HL-60 (cell line): ENCODE measurements at regions not wholly inside any gene's neighbourhood (a gene's known extent, or its start where the extent isn't known, plus 50 kb on each side); places are given as distances from the start of the nearest gene placed in this dataset.

Experiments
- DNase-seq, 2 experiments: peaks; one replicate each; pipeline ENCODE4 v3.0.0-alpha.2; 2010 to 2020; ENCODE audit warnings: low read depth in 1 of 2, low spot score in 1 of 2
- H3K27ac ChIP-seq: fragments of 250-450 bp; sonication (Bioruptor Pico); replicated peaks from 2 replicates; pipeline ENCODE4 v1.5.1; 2020; ENCODE audit warnings: mild to moderate bottlenecking, moderate library complexity
- H3K27me3 ChIP-seq: fragments of 250-450 bp; sonication (Bioruptor Pico); 2 replicates; pipeline ENCODE4 v1.5.1; 2021; ENCODE audit warnings: mild to moderate bottlenecking, moderate library complexity; ENCODE audit not compliant: insufficient read depth, poor library complexity, severe bottlenecking
- H3K4me3 ChIP-seq: replicated peaks from 2 replicates; pipeline ENCODE4 v1.5.1; 2011; ENCODE audit warnings: mild to moderate bottlenecking, control low read depth, low read length; ENCODE audit not compliant: insufficient read depth
- CTCF ChIP-seq: IDR thresholded peaks from one replicate; pipeline ENCODE4 v1.5.1; 2011; ENCODE audit warnings: low read length, control low read depth, inconsistent platforms; ENCODE audit not compliant: insufficient read depth
- GABPA ChIP-seq: IDR thresholded peaks from 2 replicates; pipeline ENCODE4 v1.6.1; 2012; ENCODE audit warnings: low read depth
- POLR2AphosphoS5 ChIP-seq: IDR thresholded peaks from 2 replicates; pipeline ENCODE4 v1.6.1; 2012; ENCODE audit warnings: low read depth
- REST ChIP-seq: IDR thresholded peaks from 2 replicates; pipeline ENCODE4 v1.6.1; 2012; ENCODE audit warnings: low read depth; ENCODE audit not compliant: insufficient replicate concordance
- SPI1 ChIP-seq: IDR thresholded peaks from 2 replicates; pipeline ENCODE4 v1.6.1; 2012; ENCODE audit warnings: low read depth, mild to moderate bottlenecking, borderline replicate concordance

- no peak overlapping the region for H3K27ac ChIP-seq
- TF ChIP-seq POLR2AphosphoS5 (no peak), CTCF (no peak), SPI1 (no peak), GABPA (no peak), REST (no peak)
- no peak overlapping the region for H3K4me3 ChIP-seq
- no peak for DNase-seq
- no peaks in the 10 kb centered on the region for H3K27me3 ChIP-seq
Measured at GRCh38 chr5:1744393-1745122, 55.1 kb downstream of the MRPL36 start.

GRCh38 chr5:1743769-1744085 lies 55.9 kb downstream of the MRPL36 start:
- no peak overlapping the region for H3K4me3 ChIP-seq
- H3K27me3 ChIP-seq = no peaks in the 10 kb centered on the region
- TF ChIP-seq CTCF = no peak
- TF ChIP-seq REST = no peak
- TF ChIP-seq POLR2AphosphoS5 = no peak
- TF ChIP-seq SPI1 = no peak
- TF ChIP-seq GABPA = no peak
- no peak for DNase-seq
- no peak overlapping the region for H3K27ac ChIP-seq

GRCh38 chr5:1743061-1743768 lies 56.4 kb downstream of the MRPL36 start:
- H3K27ac ChIP-seq = no peak overlapping the region
- DNase-seq = no peak
- TF ChIP-seq CTCF (no peak), POLR2AphosphoS5 (no peak), SPI1 (no peak), REST (no peak), GABPA (no peak)
- H3K4me3 ChIP-seq = no peak overlapping the region
- no peaks in the 10 kb centered on the region for H3K27me3 ChIP-seq
